ENCODE measurements at regions not wholly inside any gene's neighbourhood (a gene's known extent, or its start where the extent isn't known, plus 50 kb on each side); places are given as distances from the start of the nearest gene placed in this dataset.

DNA sequence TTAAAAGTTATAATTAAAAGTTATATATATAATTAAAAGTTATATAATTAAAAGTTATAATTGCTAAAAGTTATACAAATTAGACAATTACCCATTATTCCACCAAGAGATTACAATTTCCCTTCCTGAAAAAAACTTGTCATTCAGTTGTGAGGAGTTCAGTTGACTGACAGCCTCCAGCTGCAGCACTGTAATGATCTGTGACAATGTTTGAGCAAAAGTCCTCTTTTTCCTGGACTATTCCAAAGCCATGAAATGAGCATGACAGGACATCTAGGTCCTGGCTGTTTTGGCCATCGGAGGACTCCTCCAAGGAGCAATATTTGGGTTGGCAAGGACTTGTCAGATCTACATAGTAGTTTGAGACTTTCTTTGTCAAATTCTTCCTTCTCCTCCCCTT is 258.7 kb upstream of the EDNRB start:
- Histone ChIP-seq H3K27me3 (ENCODE audit: low read depth, low read length) (no peaks in the 10 kb centered on the region), H3K4me2 (ENCODE audit: low read length) (no peak overlapping the region), H3K9me3 (ENCODE audit: insufficient read depth, low read length) (no peaks in the 10 kb centered on the region), H3K4me1 (ENCODE audit: low read length) (no peaks in the 10 kb centered on the region), H3K27ac (ENCODE audit: low read length) (no peak overlapping the region), H2AFZ (ENCODE audit: low read depth, low read length) (no peak overlapping the region), H3K36me3 (replicated peaks; ENCODE audit: low read depth, low read length) (no peaks in the 10 kb centered on the region), H4K20me1 (ENCODE audit: insufficient read depth, low read length) (no peaks in the 10 kb centered on the region), H3K79me2 (ENCODE audit: low read length) (no peaks in the 10 kb centered on the region), H3K9ac (ENCODE audit: low read length) (no peak overlapping the region), H3K4me3 (ENCODE audit: low read length) (no peak overlapping the region)
- no peak for TF ChIP-seq EZH2phosphoT487 (IDR thresholded peaks at IDR 0.05; ENCODE audit: low read depth)
- TF ChIP-seq, protein P1, sequence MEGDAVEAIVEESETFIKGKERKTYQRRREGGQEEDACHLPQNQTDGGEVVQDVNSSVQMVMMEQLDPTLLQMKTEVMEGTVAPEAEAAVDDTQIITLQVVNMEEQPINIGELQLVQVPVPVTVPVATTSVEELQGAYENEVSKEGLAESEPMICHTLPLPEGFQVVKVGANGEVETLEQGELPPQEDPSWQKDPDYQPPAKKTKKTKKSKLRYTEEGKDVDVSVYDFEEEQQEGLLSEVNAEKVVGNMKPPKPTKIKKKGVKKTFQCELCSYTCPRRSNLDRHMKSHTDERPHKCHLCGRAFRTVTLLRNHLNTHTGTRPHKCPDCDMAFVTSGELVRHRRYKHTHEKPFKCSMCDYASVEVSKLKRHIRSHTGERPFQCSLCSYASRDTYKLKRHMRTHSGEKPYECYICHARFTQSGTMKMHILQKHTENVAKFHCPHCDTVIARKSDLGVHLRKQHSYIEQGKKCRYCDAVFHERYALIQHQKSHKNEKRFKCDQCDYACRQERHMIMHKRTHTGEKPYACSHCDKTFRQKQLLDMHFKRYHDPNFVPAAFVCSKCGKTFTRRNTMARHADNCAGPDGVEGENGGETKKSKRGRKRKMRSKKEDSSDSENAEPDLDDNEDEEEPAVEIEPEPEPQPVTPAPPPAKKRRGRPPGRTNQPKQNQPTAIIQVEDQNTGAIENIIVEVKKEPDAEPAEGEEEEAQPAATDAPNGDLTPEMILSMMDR (IDR thresholded peaks at IDR 0.05; ENCODE audit: low read depth, low read length), result no peak

DNA sequence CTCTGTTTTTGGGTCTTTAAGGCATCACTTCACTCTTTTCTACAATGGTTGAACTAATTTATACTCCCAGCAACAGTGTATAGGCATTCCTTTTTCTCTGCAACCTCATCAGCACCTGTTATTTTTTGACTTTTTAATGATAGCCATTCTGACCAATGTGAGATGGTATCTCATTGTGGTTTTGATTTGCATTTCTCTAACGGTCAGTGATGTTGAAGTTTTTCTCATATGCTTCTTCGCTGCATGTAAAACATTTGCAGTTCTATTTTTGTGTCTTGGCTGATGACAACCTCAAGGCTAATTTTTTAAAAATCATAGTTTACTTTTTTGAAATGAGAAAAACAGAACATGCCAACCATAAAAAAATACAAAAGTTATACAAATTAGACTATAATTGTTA is 258.2 kb upstream of the EDNRB start:
- no peaks in the 10 kb centered on the region for H3K36me3 ChIP-seq (replicated peaks; ENCODE audit: low read depth, low read length)
- H3K4me1 ChIP-seq (ENCODE audit: low read length), result no peaks in the 10 kb centered on the region
- H3K4me2 ChIP-seq (ENCODE audit: low read length), result no peak overlapping the region
- no peaks in the 10 kb centered on the region for H4K20me1 ChIP-seq (ENCODE audit: insufficient read depth, low read length)
- H3K79me2 ChIP-seq (ENCODE audit: low read length), result no peaks in the 10 kb centered on the region
- H3K9ac ChIP-seq (ENCODE audit: low read length), result no peak overlapping the region
- no peak overlapping the region for H2AFZ ChIP-seq (ENCODE audit: low read depth, low read length)
- TF ChIP-seq EZH2phosphoT487 (IDR thresholded peaks at IDR 0.05; ENCODE audit: low read depth), result no peak
- TF ChIP-seq, protein P1 (IDR thresholded peaks at IDR 0.05; ENCODE audit: low read depth, low read length), result no peak
- no peak overlapping the region for H3K4me3 ChIP-seq (ENCODE audit: low read length)
- H3K27me3 ChIP-seq (ENCODE audit: low read depth, low read length), result no peaks in the 10 kb centered on the region
- no peak overlapping the region for H3K27ac ChIP-seq (ENCODE audit: low read length)
- no peaks in the 10 kb centered on the region for H3K9me3 ChIP-seq (ENCODE audit: insufficient read depth, low read length)

DNA sequence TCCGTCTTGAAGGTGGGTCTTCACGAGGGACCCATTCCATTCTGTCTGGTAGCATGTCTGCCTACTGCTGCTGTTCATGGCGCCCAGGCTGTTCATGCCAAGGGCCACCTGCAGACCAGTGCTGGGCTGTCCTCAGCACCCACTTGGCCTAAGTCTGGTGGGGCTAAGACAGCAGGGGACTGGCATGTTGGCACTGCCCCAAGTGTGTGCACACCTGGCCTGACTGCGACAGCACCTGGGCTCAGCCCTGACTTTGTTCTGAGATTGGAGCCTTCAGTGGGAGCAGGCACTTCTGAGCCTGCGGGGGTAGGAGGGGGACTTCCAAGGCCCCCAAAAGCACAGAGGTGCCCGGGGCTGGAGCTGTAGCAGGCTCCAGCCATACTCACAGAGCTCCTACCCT is 250.8 kb upstream of the EDNRB start:
- H3K27ac ChIP-seq (ENCODE audit: low read length), result no peak overlapping the region
- no peaks in the 10 kb centered on the region for H3K4me1 ChIP-seq (ENCODE audit: low read length)
- no peak overlapping the region for H3K4me2 ChIP-seq (ENCODE audit: low read length)
- TF ChIP-seq, protein P1 (IDR thresholded peaks at IDR 0.05; ENCODE audit: low read depth, low read length), result no peak
- TF ChIP-seq EZH2phosphoT487 (IDR thresholded peaks at IDR 0.05; ENCODE audit: low read depth), result no peak
- H3K9ac ChIP-seq (ENCODE audit: low read length), result no peak overlapping the region
- no peak overlapping the region for H3K4me3 ChIP-seq (ENCODE audit: low read length)
- H4K20me1 ChIP-seq (ENCODE audit: insufficient read depth, low read length), result no peaks in the 10 kb centered on the region
- peaks cover 4% of the 10 kb centered on the region for H3K36me3 ChIP-seq (replicated peaks; ENCODE audit: low read depth, low read length)
- H3K79me2 ChIP-seq (ENCODE audit: low read length), result no peaks in the 10 kb centered on the region
- H3K9me3 ChIP-seq (ENCODE audit: insufficient read depth, low read length), result peaks cover 13% of the 10 kb centered on the region
- no peaks in the 10 kb centered on the region for H3K27me3 ChIP-seq (ENCODE audit: low read depth, low read length)
- no peak overlapping the region for H2AFZ ChIP-seq (ENCODE audit: low read depth, low read length)

DNA sequence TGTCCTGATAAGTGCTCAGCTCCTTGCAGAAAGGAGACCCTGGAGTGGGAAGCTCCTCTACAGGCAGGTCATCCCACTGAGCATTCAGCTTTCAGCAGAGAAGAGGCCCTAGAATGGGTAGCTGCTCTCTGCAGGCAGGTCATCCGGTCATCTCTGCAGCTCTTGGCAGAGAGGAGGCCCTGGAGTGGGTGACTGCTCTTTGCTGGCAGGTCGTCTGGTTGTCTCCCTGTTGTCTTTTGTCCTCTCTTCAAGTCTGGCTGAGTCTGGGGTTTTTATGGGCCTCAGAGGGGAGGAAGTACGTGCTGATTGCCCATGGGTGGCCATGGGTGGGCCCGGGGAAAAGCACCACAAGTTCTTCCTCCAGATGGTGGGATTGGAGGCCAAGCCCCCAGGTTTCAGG is 250.3 kb upstream of the EDNRB start:
- H3K4me2 ChIP-seq (ENCODE audit: low read length), result no peak overlapping the region
- no peak overlapping the region for H3K4me3 ChIP-seq (ENCODE audit: low read length)
- no peaks in the 10 kb centered on the region for H3K27me3 ChIP-seq (ENCODE audit: low read depth, low read length)
- H3K9ac ChIP-seq (ENCODE audit: low read length), result no peak overlapping the region
- H3K27ac ChIP-seq (ENCODE audit: low read length), result no peak overlapping the region
- H4K20me1 ChIP-seq (ENCODE audit: insufficient read depth, low read length), result no peaks in the 10 kb centered on the region
- no peaks in the 10 kb centered on the region for H3K79me2 ChIP-seq (ENCODE audit: low read length)
- peaks cover 13% of the 10 kb centered on the region for H3K9me3 ChIP-seq (ENCODE audit: insufficient read depth, low read length)
- peaks cover 4% of the 10 kb centered on the region for H3K36me3 ChIP-seq (replicated peaks; ENCODE audit: low read depth, low read length)
- H3K4me1 ChIP-seq (ENCODE audit: low read length), result no peaks in the 10 kb centered on the region
- no peak overlapping the region for H2AFZ ChIP-seq (ENCODE audit: low read depth, low read length)
- TF ChIP-seq, protein P1 (IDR thresholded peaks at IDR 0.05; ENCODE audit: low read depth, low read length), result no peak
- no peak for TF ChIP-seq EZH2phosphoT487 (IDR thresholded peaks at IDR 0.05; ENCODE audit: low read depth)
